ENCODE measurements at regions not wholly inside any gene's neighbourhood (a gene's known extent, or its start where the extent isn't known, plus 50 kb on each side); places are given as distances from the start of the nearest gene placed in this dataset.

GRCh38 chr2:16479721-16480120 lies 185.9 kb downstream of the CYRIA start:
- TF ChIP-seq CTCF (conservative IDR thresholded peaks at IDR 0.05; ENCODE audit: low read depth, low read length) (no peak), SMC3 (IDR thresholded peaks at IDR 0.05; ENCODE audit: low read depth, low read length) (no peak), BHLHE40 (IDR thresholded peaks at IDR 0.05; ENCODE audit: low read depth, low read length) (no peak), RFX5 (IDR thresholded peaks at IDR 0.05; ENCODE audit: low read depth, low read length) (no peak), RAD21 (IDR thresholded peaks at IDR 0.05; ENCODE audit: low read length) (no peak), MAZ (IDR thresholded peaks at IDR 0.05; ENCODE audit: borderline replicate concordance, low read depth, low read length) (no peak), POLR2A (IDR thresholded peaks at IDR 0.05; ENCODE audit: low read depth, low read length) (no peak), MXI1 (IDR thresholded peaks at IDR 0.05; ENCODE audit: borderline replicate concordance, low read depth, low read length) (no peak)
- TF ChIP-seq, protein P1, sequence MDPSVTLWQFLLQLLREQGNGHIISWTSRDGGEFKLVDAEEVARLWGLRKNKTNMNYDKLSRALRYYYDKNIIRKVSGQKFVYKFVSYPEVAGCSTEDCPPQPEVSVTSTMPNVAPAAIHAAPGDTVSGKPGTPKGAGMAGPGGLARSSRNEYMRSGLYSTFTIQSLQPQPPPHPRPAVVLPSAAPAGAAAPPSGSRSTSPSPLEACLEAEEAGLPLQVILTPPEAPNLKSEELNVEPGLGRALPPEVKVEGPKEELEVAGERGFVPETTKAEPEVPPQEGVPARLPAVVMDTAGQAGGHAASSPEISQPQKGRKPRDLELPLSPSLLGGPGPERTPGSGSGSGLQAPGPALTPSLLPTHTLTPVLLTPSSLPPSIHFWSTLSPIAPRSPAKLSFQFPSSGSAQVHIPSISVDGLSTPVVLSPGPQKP (IDR thresholded peaks at IDR 0.05; ENCODE audit: borderline replicate concordance, low read depth, low read length): no peak

Data from IMR-90 (cell line).